ENCODE measurements at regions not wholly inside any gene's neighbourhood (a gene's known extent, or its start where the extent isn't known, plus 50 kb on each side); places are given as distances from the start of the nearest gene placed in this dataset.
"Not testable (repeated sequence)": the region's sequence is repeated elsewhere in the genome, so short reads cannot be mapped to it uniquely, and the experiment has no call there.

- H4K8ac ChIP-seq (ENCODE audit: extremely low read depth, insufficient read depth, low read length); H3K14ac ChIP-seq (ENCODE audit: insufficient read length); H3K56ac ChIP-seq (replicated peaks; ENCODE audit: insufficient read length, low read depth, low read length); H3K23me2 ChIP-seq (ENCODE audit: low read depth, low read length); H3K27me3 ChIP-seq (replicated peaks in 1 of 4; ENCODE audit: control insufficient read depth in 3 of 4, extremely low read depth in 1 of 4, insufficient read depth in 3 of 4, low read length in 3 of 4); H3K9ac ChIP-seq (replicated peaks in 1 of 4; ENCODE audit: extremely low read depth in 1 of 4, low read depth in 3 of 4, low read length in 3 of 4); H2BK5ac ChIP-seq (ENCODE audit: low read depth, low read length); H3K4me3 ChIP-seq (ENCODE audit: extremely low read depth in 1 of 4, insufficient read depth in 2 of 4, low read depth in 3 of 4, low read length in 4 of 4); H3K79me1 ChIP-seq (ENCODE audit: low read depth, low read length); H3K4me1 ChIP-seq (replicated peaks in 1 of 4; ENCODE audit: control insufficient read depth in 3 of 4, insufficient read depth in 4 of 4, low read length in 3 of 4); H3K36me3 ChIP-seq (ENCODE audit: control insufficient read depth in 2 of 4, insufficient read depth in 4 of 4, low read length in 3 of 4); H2AFZ ChIP-seq (ENCODE audit: low read length); H3K23ac ChIP-seq (ENCODE audit: insufficient read length); H3K27ac ChIP-seq (ENCODE audit: low read depth, low read length); H3K4me2 ChIP-seq (ENCODE audit: insufficient read depth in 1 of 2, low read depth in 2 of 2, low read length in 2 of 2); H3K4ac ChIP-seq (replicated peaks; ENCODE audit: insufficient read length, low read depth, low read length); CTCF ChIA-PET (ENCODE audit: partially characterized antibody); H2AK5ac ChIP-seq (ENCODE audit: low read depth, low read length); POLR2A ChIA-PET (ENCODE audit: partially characterized antibody); H4K91ac ChIP-seq (replicated peaks; ENCODE audit: insufficient read length, low read length); H3K79me2 ChIP-seq (ENCODE audit: control insufficient read depth in 1 of 2, insufficient read depth in 2 of 2, low read length in 2 of 2); H3K18ac ChIP-seq (ENCODE audit: extremely low read depth, low read length); H4K5ac ChIP-seq (ENCODE audit: insufficient read length, low read depth, low read length); H2BK20ac ChIP-seq (ENCODE audit: low read length); H2BK120ac ChIP-seq (replicated peaks; ENCODE audit: low read depth, low read length); H4K20me1 ChIP-seq (replicated peaks in 1 of 2; ENCODE audit: control insufficient read depth in 1 of 2, insufficient read depth in 2 of 2, low read length in 2 of 2); FAIRE-seq; H2BK15ac ChIP-seq (ENCODE audit: low read length); H2BK12ac ChIP-seq (ENCODE audit: low read depth, low read length); H3K9me3 ChIP-seq (ENCODE audit: insufficient read depth in 2 of 2, low read depth in 1 of 2, low read length in 1 of 2); DNase-seq (ENCODE audit: low read depth in 1 of 2, low spot score in 2 of 2): not testable (repeated sequence)
- 82% methylated on average over 2 of the region's 5 CpGs; no CpG with 5 or more reads in 1 of the 2 experiments for WGBS, 2 experiments (ENCODE audit: extremely low coverage in 1 of 2, insufficient coverage in 1 of 2, insufficient read length in 1 of 2, insufficient replicate concordance in 2 of 2, low coverage in 1 of 2, low lambda C conversion rate in 2 of 2, missing lambda C conversion rate in 1 of 2)
These were observed 122.5 kb upstream of the TAS2R1 start for GRCh38 chr5:9752670-9753069.
